ENCODE measurements at regions not wholly inside any gene's neighbourhood (a gene's known extent, or its start where the extent isn't known, plus 50 kb on each side); places are given as distances from the start of the nearest gene placed in this dataset.
A peak's percentile ranks its signal among the peaks of the same experiment; 100 is the strongest.

GRCh38 chr2:8159966-8160603 lies 521.8 kb upstream of the ID2 start:
- ATAC-seq, result no peak
- no peak for DNase-seq (ENCODE audit: low spot score)

DNA sequence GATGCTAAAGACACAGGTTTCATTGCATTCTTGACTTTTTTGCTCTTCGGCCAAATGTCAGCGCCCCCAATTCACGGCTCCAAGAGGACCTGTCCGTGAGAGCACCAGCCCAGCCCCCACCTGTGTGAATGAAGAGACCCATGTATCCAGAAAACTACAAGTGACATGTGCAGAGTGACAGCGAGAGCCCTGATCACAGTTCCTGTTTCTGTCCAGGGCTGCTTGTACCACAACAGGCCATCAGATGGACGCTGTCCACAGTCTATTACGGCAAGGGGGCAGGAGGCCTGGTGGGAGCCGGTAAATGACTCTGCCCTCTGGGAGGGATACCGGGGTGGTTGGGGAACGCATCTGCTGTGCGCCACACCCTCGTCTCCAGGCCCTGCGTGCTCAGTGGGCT lies 520.9 kb upstream of the ID2 start:
- no peak for DNase-seq (ENCODE audit: low spot score)
- ATAC-seq, result no peak

GRCh38 chr2:8162552-8162951 lies 519.3 kb upstream of the ID2 start:
- DNase-seq (ENCODE audit: low spot score), result no peak

DNA sequence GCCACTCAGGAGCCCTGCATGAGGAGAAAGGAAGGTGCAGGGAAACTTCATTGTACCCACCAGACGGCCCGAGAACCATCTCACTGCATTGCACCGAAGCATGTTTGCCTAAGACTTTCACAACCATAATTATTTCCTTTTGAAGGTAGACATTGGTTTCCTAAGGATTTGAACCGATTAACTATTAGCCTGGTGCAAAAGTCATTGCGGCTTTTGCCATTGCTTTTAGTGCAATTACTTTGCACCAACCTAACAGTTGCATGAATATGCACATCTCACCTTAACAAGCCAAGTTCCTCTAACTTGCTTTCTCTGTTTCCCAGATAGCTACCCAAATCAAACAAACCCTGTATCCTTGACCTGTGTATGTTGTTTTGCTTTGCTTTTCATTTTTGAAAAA lies 516.3 kb upstream of the ID2 start:
- ATAC-seq, result no peak
- no peak for DNase-seq (ENCODE audit: low spot score)

More at GRCh38 chr2:8162552-8162951, 519.3 kb upstream of the ID2 start:
- no peak for ATAC-seq

- DNase-seq (ENCODE audit: low spot score) (no peak), ATAC-seq (no peak)
Measured at GRCh38 chr2:8168022-8168717, 513.7 kb upstream of the ID2 start.

DNA sequence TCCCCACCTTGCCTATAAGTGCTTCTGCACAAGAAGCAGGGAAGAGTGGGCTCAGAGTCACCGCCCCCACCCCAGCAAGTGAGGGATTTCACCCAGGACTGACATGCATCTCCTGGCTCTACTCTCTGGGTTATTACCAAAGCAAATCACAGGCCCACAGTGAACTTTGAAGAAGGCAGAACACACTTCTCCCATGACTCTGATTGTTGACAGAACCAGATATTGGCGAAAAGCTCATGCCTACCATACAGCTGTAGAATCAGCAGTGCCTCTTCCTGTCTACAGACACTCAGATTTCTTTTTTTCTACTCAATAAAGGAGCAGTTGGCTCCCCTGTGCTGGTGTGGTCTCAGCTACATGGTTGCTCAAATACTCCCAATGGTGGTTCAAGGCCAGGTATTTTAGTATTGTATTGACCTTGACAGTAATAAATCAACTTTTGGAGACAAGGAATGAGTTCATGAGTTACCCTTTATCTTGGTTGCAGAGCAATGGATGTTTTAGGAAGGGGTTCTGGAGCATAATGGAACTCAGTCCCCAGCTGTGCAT lies 512.9 kb upstream of the ID2 start:
- ATAC-seq, result no peak
- DNase-seq (ENCODE audit: low spot score), result no peak

- no peak for ATAC-seq
Measured at GRCh38 chr2:8169443-8169842, 512.4 kb upstream of the ID2 start.

DNA sequence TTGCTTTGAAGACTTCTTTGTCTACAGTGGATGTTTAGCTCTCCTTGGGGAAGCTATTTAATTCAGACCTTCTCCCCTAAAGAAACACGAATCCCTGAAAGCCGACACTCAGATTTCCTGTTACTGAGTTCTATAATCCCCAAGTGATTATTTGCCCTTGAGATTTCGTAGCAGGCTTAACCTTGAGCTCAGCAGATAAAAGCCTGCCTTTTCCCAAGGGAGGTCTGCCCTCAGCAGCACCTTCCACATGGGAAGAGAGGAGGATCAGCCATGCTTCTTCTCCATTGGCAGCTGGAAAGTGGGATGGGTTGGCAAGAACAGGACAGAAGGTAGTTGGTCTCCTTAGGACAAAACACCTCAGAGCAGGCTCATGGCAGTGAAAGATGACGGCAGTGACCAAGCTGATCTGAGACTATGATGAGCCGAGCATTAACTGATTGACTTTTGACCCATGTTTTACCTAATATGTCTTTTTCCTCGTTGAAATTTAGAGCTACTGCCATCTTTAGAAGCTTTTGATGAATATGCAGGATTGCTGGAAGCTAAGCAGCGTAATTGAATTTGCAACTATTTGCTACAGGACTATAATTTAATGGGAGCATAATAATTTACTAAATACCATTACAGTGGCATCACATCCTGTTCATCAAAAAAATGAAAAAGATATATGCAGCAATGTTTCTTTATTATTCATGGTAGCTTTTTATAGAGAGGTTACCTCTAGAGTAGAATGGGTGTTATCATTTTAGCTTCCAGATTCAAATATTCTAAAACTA lies 511.1 kb upstream of the ID2 start:
- DNase-seq (ENCODE audit: low spot score), result no peak
- no peak for ATAC-seq

More at GRCh38 chr2:8169443-8169842, 512.4 kb upstream of the ID2 start:
- no peak for DNase-seq (ENCODE audit: low spot score)

GRCh38 chr2:8171608-8172007 lies 510.2 kb upstream of the ID2 start:
- DNase-seq (ENCODE audit: low spot score) (no peak), ATAC-seq (no peak)

GRCh38 chr2:8172661-8173060 lies 509.2 kb upstream of the ID2 start:
- ATAC-seq (no peak), DNase-seq (ENCODE audit: low spot score) (no peak)

DNA sequence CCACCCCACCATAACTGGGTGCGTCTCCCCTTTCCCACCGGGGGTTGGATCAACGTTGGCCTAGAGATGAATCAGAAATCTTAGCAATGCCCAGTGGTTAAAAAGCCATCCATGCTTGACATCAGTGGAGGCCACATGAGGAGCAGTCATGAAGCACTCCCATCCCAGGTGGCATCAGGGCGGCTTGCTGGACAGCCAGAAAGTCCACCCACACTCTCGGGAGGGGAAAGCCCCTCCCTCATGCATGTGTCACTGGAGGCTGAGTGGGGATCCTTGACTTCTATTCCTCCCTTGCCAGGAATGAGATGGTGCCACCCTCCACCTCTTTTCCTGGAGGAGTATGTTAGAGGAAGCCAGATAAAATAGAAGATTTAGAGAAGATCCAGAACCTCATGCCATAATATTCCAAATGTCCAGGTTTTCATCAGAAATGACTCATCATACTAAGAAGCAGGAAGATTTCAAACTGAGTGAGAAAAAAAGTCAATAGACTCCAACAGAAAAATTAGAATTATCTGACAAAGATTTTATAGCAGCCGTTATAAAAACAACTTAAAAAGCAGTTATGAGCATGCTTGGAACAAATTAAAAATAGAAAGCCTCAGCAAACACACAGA lies 507.1 kb upstream of the ID2 start:
- no peak for DNase-seq (ENCODE audit: low spot score)
- no peak for ATAC-seq

- DNase-seq (ENCODE audit: low spot score) (no peak), ATAC-seq (no peak)
Measured at GRCh38 chr2:8176887-8177286, 505.0 kb upstream of the ID2 start.

DNA sequence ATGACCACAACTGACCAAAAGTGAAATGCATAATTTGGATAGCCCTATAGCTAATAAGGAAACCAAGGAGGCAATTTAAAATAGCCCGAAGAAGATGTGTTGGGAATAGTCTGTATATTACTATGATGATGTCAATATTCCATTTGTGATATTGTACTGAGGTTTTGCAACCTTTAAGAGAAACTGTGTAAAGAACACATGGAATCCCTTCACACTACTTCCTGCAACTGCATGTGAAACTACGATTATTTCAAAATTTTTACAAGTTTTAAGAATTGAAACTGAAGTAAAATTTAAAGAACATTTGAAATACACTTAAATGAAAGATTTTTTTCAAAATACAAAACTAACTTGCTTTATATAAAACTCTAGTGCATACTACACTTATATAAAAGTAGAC lies 504.3 kb upstream of the ID2 start:
- ATAC-seq (no peak), DNase-seq (ENCODE audit: low spot score) (no peak)

GRCh38 chr2:8178911-8179310 lies 502.9 kb upstream of the ID2 start:
- DNase-seq (ENCODE audit: low spot score), result no peak
- peak; percentile 50 for ATAC-seq

DNA sequence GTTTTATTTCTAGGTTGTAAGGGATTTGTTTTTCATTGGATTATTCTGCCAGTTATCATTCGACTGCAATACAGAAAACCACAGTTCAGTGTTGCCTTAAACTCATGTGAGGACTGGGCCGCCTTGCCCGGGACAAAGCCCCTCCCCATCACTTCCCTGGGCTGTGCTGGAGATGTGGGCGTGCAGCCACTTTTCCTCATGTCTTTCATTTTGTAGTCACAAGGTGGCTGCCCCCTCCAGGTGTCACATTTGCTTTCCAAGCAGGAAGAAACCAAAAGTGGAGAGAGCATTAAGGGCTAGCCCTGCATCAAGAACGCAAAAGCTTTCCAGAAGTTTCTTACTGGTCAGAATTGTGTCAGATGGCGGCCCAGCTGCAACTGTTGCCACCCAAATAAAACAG lies 492.5 kb upstream of the ID2 start:
- DNase-seq (ENCODE audit: low spot score), result no peak
- no peak for ATAC-seq

GRCh38 chr2:8190279-8190678 lies 491.6 kb upstream of the ID2 start:
- DNase-seq (ENCODE audit: low spot score) (no peak), ATAC-seq (no peak)

DNA sequence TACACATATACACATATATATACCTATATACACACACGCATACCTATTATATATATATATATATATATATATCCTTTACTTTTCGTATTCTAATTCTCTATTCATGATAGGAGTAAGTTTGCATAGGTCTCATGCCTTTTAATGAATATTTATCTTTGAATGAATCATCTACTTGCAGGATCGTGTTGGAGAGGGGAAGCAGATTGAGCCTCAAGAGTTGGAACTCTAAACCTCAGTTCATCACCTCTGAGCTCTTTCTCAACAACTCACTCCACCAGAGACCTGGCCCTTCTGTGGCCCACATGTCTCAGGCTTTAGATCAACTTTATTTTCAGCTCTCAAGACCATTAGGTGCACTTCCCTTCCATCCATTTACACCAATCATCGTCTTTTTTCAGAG lies 490.4 kb upstream of the ID2 start:
- no peak for ATAC-seq
- DNase-seq (ENCODE audit: low spot score), result no peak

- no peak for ATAC-seq
Measured at GRCh38 chr2:8193146-8193545, 488.7 kb upstream of the ID2 start.

GRCh38 chr2:8193686-8194615 lies 487.9 kb upstream of the ID2 start:
- ATAC-seq, result peak; percentile 88
- no peak for DNase-seq (ENCODE audit: low spot score)

More at GRCh38 chr2:8193146-8193545, 488.7 kb upstream of the ID2 start:
- no peak for DNase-seq (ENCODE audit: low spot score)

- no peak for ATAC-seq
- no peak for DNase-seq (ENCODE audit: low spot score)
Measured at GRCh38 chr2:8195784-8196183, 486.1 kb upstream of the ID2 start.
